ENCODE measurements at regions not wholly inside any gene's neighbourhood (a gene's known extent, or its start where the extent isn't known, plus 50 kb on each side); places are given as distances from the start of the nearest gene placed in this dataset.

- TF ChIP-seq REST (IDR thresholded peaks at IDR 0.05) (no peak), JUN (IDR thresholded peaks at IDR 0.05) (no peak), EHF (CRISPR knock-in tag; IDR thresholded peaks at IDR 0.05) (no peak), MAFK (IDR thresholded peaks at IDR 0.05; ENCODE audit: partially characterized antibody) (no peak), POLR2A (IDR thresholded peaks at IDR 0.05; ENCODE audit: low read length) (no peak), CTCF (IDR thresholded peaks at IDR 0.05) (no peak), EHMT2 (IDR thresholded peaks at IDR 0.05; ENCODE audit: low read depth) (no peak), ATOH8 (CRISPR knock-in tag; IDR thresholded peaks at IDR 0.05; ENCODE audit: low read depth) (no peak), BCL3 (IDR thresholded peaks at IDR 0.05) (no peak), USF2 (IDR thresholded peaks at IDR 0.05) (no peak), CEBPB (IDR thresholded peaks at IDR 0.05) (no peak), MAZ (IDR thresholded peaks at IDR 0.05; ENCODE audit: borderline replicate concordance, low read depth, low read length) (no peak)
Measured at GRCh38 chr9:115362101-115362500, 244.1 kb upstream of the TNC start.
